Loucy (cell line): ENCODE measurements at regions not wholly inside any gene's neighbourhood (a gene's known extent, or its start where the extent isn't known, plus 50 kb on each side); places are given as distances from the start of the nearest gene placed in this dataset.

Experiments used
- CTCF ChIP-seq: fragments of 200-600 bp; sonication (generic); conservative IDR thresholded peaks from 2 replicates; pipeline ENCODE4 v1.5.1; 2014; ENCODE audit warnings: mild to moderate bottlenecking, antibody characterized with exemption, low read length
- EZH2phosphoT487 ChIP-seq: fragments of 200-600 bp; IDR thresholded peaks from 2 replicates; pipeline ENCODE4 v1.6.1; 2018; ENCODE audit warnings: antibody characterized with exemption, mild to moderate bottlenecking, moderate library complexity, borderline replicate concordance

GRCh38 chr11:70737816-70738630, 339.7 kb downstream of the CTTN start:
- TF ChIP-seq CTCF (no peak), EZH2phosphoT487 (no peak)
